ENCODE measurements at regions not wholly inside any gene's neighbourhood (a gene's known extent, or its start where the extent isn't known, plus 50 kb on each side); places are given as distances from the start of the nearest gene placed in this dataset.

- ChIA-PET CTCF (no interaction called here), POLR2A (no interaction called here)
- Histone ChIP-seq H3K4me3 (ENCODE audit: control insufficient read depth in 1 of 2, extremely low read depth in 1 of 2, low read length in 1 of 2) (no peak overlapping the region), H3K27ac (ENCODE audit: low read length) (no peak overlapping the region), H3K36me3 (ENCODE audit: control insufficient read depth in 2 of 2, extremely low read depth in 1 of 2, insufficient read depth in 1 of 2, low read length in 1 of 2) (no peaks in the 10 kb centered on the region), H3K9me3 (peaks cover 2% of the 10 kb centered on the region), H3K27me3 (replicated peaks in 1 of 2; ENCODE audit: control insufficient read depth in 2 of 2, extremely low read depth in 1 of 2, insufficient read depth in 2 of 2, low read length in 1 of 2) (no peaks in the 10 kb centered on the region), H3K4me1 (ENCODE audit: control insufficient read depth in 1 of 2, extremely low read depth in 1 of 2, insufficient read depth in 2 of 2, low read length in 2 of 2) (no peaks in the 10 kb centered on the region)
- ATAC-seq (replicated peaks in 1 of 4) (no peak), DNase-seq (no peak)
- H3K27ac Mint-ChIP-seq: no peak overlapping the region
- H3K9me3 Mint-ChIP-seq: peaks cover 14 to 36% (median 20%) of the 10 kb centered on the region in 3 donors
- H3K4me1 Mint-ChIP-seq: no peaks in the 10 kb centered on the region
- H3K27me3 Mint-ChIP-seq: no peaks in the 10 kb centered on the region
- H3K36me3 Mint-ChIP-seq: no peaks in the 10 kb centered on the region
- no peak overlapping the region for H3K4me3 Mint-ChIP-seq
Observed at GRCh38 chr3:34929036-34929435, 710.3 kb upstream of the ARPP21 start.

GRCh38 chr3:34934660-34935059, 704.7 kb upstream of the ARPP21 start:
- Mint-ChIP-seq H3K4me3 (no peak overlapping the region), H3K27ac (no peak overlapping the region), H3K36me3 (no peaks in the 10 kb centered on the region), H3K4me1 (no peaks in the 10 kb centered on the region), H3K9me3 (peaks cover 13 to 19% (median 18%) of the 10 kb centered on the region in 3 donors), H3K27me3 (no peaks in the 10 kb centered on the region)
- ATAC-seq (replicated peaks in 1 of 4): no peak
- ChIA-PET CTCF (no interaction called here), POLR2A (no interaction called here)
- no peak overlapping the region for H3K4me3 ChIP-seq (ENCODE audit: control insufficient read depth in 1 of 2, extremely low read depth in 1 of 2, low read length in 1 of 2)
- no peak for DNase-seq
- peaks cover 2% of the 10 kb centered on the region for H3K9me3 ChIP-seq
- no peaks in the 10 kb centered on the region for H3K36me3 ChIP-seq (ENCODE audit: control insufficient read depth in 2 of 2, extremely low read depth in 1 of 2, insufficient read depth in 1 of 2, low read length in 1 of 2)
- H3K27me3 ChIP-seq (replicated peaks in 1 of 2; ENCODE audit: control insufficient read depth in 2 of 2, extremely low read depth in 1 of 2, insufficient read depth in 2 of 2, low read length in 1 of 2): no peaks in the 10 kb centered on the region
- no peaks in the 10 kb centered on the region for H3K4me1 ChIP-seq (ENCODE audit: control insufficient read depth in 1 of 2, extremely low read depth in 1 of 2, insufficient read depth in 2 of 2, low read length in 2 of 2)
- no peak overlapping the region for H3K27ac ChIP-seq (ENCODE audit: low read length)

- no CpG with 5 or more reads among the region's 1 CpG for WGBS (ENCODE audit: insufficient coverage)
- Histone ChIP-seq H3K4me3 (ENCODE audit: control insufficient read depth in 1 of 2, extremely low read depth in 1 of 2, low read length in 1 of 2) (no peak overlapping the region), H3K27ac (ENCODE audit: low read length) (no peak overlapping the region), H3K4me1 (ENCODE audit: control insufficient read depth in 1 of 2, extremely low read depth in 1 of 2, insufficient read depth in 2 of 2, low read length in 2 of 2) (no peaks in the 10 kb centered on the region), H3K27me3 (replicated peaks in 1 of 2; ENCODE audit: control insufficient read depth in 2 of 2, extremely low read depth in 1 of 2, insufficient read depth in 2 of 2, low read length in 1 of 2) (no peaks in the 10 kb centered on the region), H3K9me3 (no peaks in the 10 kb centered on the region), H3K36me3 (ENCODE audit: control insufficient read depth in 2 of 2, extremely low read depth in 1 of 2, insufficient read depth in 1 of 2, low read length in 1 of 2) (no peaks in the 10 kb centered on the region)
- ATAC-seq (replicated peaks in 1 of 4) (no peak), DNase-seq (no peak)
- no peaks in the 10 kb centered on the region for H3K27me3 Mint-ChIP-seq
- H3K36me3 Mint-ChIP-seq: no peaks in the 10 kb centered on the region
- POLR2A ChIA-PET: no interaction called here
- H3K9me3 Mint-ChIP-seq: peaks cover 0 to 8% (median 7%) of the 10 kb centered on the region in 3 donors
- CTCF ChIA-PET: no interaction called here
- H3K4me3 Mint-ChIP-seq: no peak overlapping the region
- H3K27ac Mint-ChIP-seq: no peak overlapping the region
- H3K4me1 Mint-ChIP-seq: no peaks in the 10 kb centered on the region
Observed at GRCh38 chr3:34938784-34939183, 700.5 kb upstream of the ARPP21 start.

- Histone ChIP-seq H3K9me3 (no peaks in the 10 kb centered on the region), H3K27ac (ENCODE audit: low read length) (no peak overlapping the region), H3K36me3 (ENCODE audit: control insufficient read depth in 2 of 2, extremely low read depth in 1 of 2, insufficient read depth in 1 of 2, low read length in 1 of 2) (no peaks in the 10 kb centered on the region), H3K4me3 (ENCODE audit: control insufficient read depth in 1 of 2, extremely low read depth in 1 of 2, low read length in 1 of 2) (no peak overlapping the region), H3K4me1 (ENCODE audit: control insufficient read depth in 1 of 2, extremely low read depth in 1 of 2, insufficient read depth in 2 of 2, low read length in 2 of 2) (no peaks in the 10 kb centered on the region), H3K27me3 (replicated peaks in 1 of 2; ENCODE audit: control insufficient read depth in 2 of 2, extremely low read depth in 1 of 2, insufficient read depth in 2 of 2, low read length in 1 of 2) (no peaks in the 10 kb centered on the region)
- Mint-ChIP-seq H3K27me3 (peaks cover 0 to 5% of the 10 kb centered on the region in 2 donors), H3K4me1 (no peaks in the 10 kb centered on the region), H3K36me3 (no peaks in the 10 kb centered on the region), H3K4me3 (no peak overlapping the region), H3K27ac (no peak overlapping the region), H3K9me3 (peaks cover 5 to 12% (median 8%) of the 10 kb centered on the region in 3 donors)
- DNase-seq: no peak
- no peak for ATAC-seq (replicated peaks in 1 of 4)
- CTCF ChIA-PET: interaction anchor here in 1 of 2 donors (0.6 kb wide), 1 partner anchor 253 kb away, joined by 4 read pairs; no protein-coding TSS in a partner anchor
- POLR2A ChIA-PET: no interaction called here
Observed at GRCh38 chr3:34942256-34942655, 697.1 kb upstream of the ARPP21 start.

GRCh38 chr3:34947834-34948233, 691.5 kb upstream of the ARPP21 start:
- DNase-seq: no peak
- Histone ChIP-seq H3K4me3 (ENCODE audit: control insufficient read depth in 1 of 2, extremely low read depth in 1 of 2, low read length in 1 of 2) (no peak overlapping the region), H3K27ac (ENCODE audit: low read length) (no peak overlapping the region), H3K4me1 (ENCODE audit: control insufficient read depth in 1 of 2, extremely low read depth in 1 of 2, insufficient read depth in 2 of 2, low read length in 2 of 2) (no peaks in the 10 kb centered on the region), H3K9me3 (no peaks in the 10 kb centered on the region), H3K36me3 (ENCODE audit: control insufficient read depth in 2 of 2, extremely low read depth in 1 of 2, insufficient read depth in 1 of 2, low read length in 1 of 2) (no peaks in the 10 kb centered on the region), H3K27me3 (replicated peaks in 1 of 2; ENCODE audit: control insufficient read depth in 2 of 2, extremely low read depth in 1 of 2, insufficient read depth in 2 of 2, low read length in 1 of 2) (no peaks in the 10 kb centered on the region)
- Mint-ChIP-seq H3K27ac (no peak overlapping the region), H3K9me3 (peaks cover 11 to 13% (median 12%) of the 10 kb centered on the region in 3 donors), H3K4me3 (no peak overlapping the region), H3K27me3 (peaks cover 0 to 12% of the 10 kb centered on the region in 2 donors), H3K4me1 (no peaks in the 10 kb centered on the region), H3K36me3 (no peaks in the 10 kb centered on the region)
- POLR2A ChIA-PET: interaction anchor here in 1 of 2 donors (0.7 kb wide), 1 partner anchor 16 kb away, joined by 3 read pairs; no protein-coding TSS in a partner anchor
- ATAC-seq (replicated peaks in 1 of 4): no peak
- CTCF ChIA-PET: no interaction called here

- ATAC-seq (replicated peaks in 1 of 4): no peak
- Mint-ChIP-seq H3K27ac (no peak overlapping the region), H3K4me3 (no peak overlapping the region), H3K4me1 (no peaks in the 10 kb centered on the region), H3K27me3 (peaks cover 0 to 12% of the 10 kb centered on the region in 2 donors), H3K9me3 (peaks cover 11 to 13% (median 12%) of the 10 kb centered on the region in 3 donors), H3K36me3 (no peaks in the 10 kb centered on the region)
- ChIA-PET POLR2A (interaction anchor here in 1 of 2 donors (0.7 kb wide), 1 partner anchor 16 kb away, joined by 3 read pairs; no protein-coding TSS in a partner anchor), CTCF (no interaction called here)
- WGBS (ENCODE audit: insufficient coverage): no CpG with 5 or more reads among the region's 1 CpG
- no peak for DNase-seq
- no peak overlapping the region for H3K27ac ChIP-seq (ENCODE audit: low read length)
- no peak overlapping the region for H3K4me3 ChIP-seq (ENCODE audit: control insufficient read depth in 1 of 2, extremely low read depth in 1 of 2, low read length in 1 of 2)
- no peaks in the 10 kb centered on the region for H3K27me3 ChIP-seq (replicated peaks in 1 of 2; ENCODE audit: control insufficient read depth in 2 of 2, extremely low read depth in 1 of 2, insufficient read depth in 2 of 2, low read length in 1 of 2)
- H3K9me3 ChIP-seq: no peaks in the 10 kb centered on the region
- no peaks in the 10 kb centered on the region for H3K36me3 ChIP-seq (ENCODE audit: control insufficient read depth in 2 of 2, extremely low read depth in 1 of 2, insufficient read depth in 1 of 2, low read length in 1 of 2)
- no peaks in the 10 kb centered on the region for H3K4me1 ChIP-seq (ENCODE audit: control insufficient read depth in 1 of 2, extremely low read depth in 1 of 2, insufficient read depth in 2 of 2, low read length in 2 of 2)
Observed at GRCh38 chr3:34948517-34948916, 690.8 kb upstream of the ARPP21 start.

- ChIA-PET CTCF (no interaction called here), POLR2A (no interaction called here)
- H3K4me3 Mint-ChIP-seq: no peak overlapping the region
- H3K27me3 Mint-ChIP-seq: no peaks in the 10 kb centered on the region
- H3K27ac Mint-ChIP-seq: no peak overlapping the region
- Histone ChIP-seq H3K36me3 (ENCODE audit: control insufficient read depth in 2 of 2, extremely low read depth in 1 of 2, insufficient read depth in 1 of 2, low read length in 1 of 2) (no peaks in the 10 kb centered on the region), H3K27me3 (replicated peaks in 1 of 2; ENCODE audit: control insufficient read depth in 2 of 2, extremely low read depth in 1 of 2, insufficient read depth in 2 of 2, low read length in 1 of 2) (no peaks in the 10 kb centered on the region), H3K9me3 (no peaks in the 10 kb centered on the region), H3K4me3 (ENCODE audit: control insufficient read depth in 1 of 2, extremely low read depth in 1 of 2, low read length in 1 of 2) (no peak overlapping the region), H3K4me1 (ENCODE audit: control insufficient read depth in 1 of 2, extremely low read depth in 1 of 2, insufficient read depth in 2 of 2, low read length in 2 of 2) (peaks cover 0 to 29% of the 10 kb centered on the region in 2 experiments), H3K27ac (ENCODE audit: low read length) (no peak overlapping the region)
- peaks cover 0 to 12% (median 0%) of the 10 kb centered on the region in 3 donors for H3K4me1 Mint-ChIP-seq
- peaks cover 0 to 8% (median 3%) of the 10 kb centered on the region in 3 donors for H3K9me3 Mint-ChIP-seq
- no CpG with 5 or more reads among the region's 1 CpG for WGBS (ENCODE audit: insufficient coverage)
- ATAC-seq (replicated peaks in 1 of 4) (no peak), DNase-seq (no peak)
- H3K36me3 Mint-ChIP-seq: no peaks in the 10 kb centered on the region
Observed at GRCh38 chr3:34955680-34956079, 683.6 kb upstream of the ARPP21 start.
